ENCODE measurements at regions not wholly inside any gene's neighbourhood (a gene's known extent, or its start where the extent isn't known, plus 50 kb on each side); places are given as distances from the start of the nearest gene placed in this dataset.
"Not testable (repeated sequence)": the region's sequence is repeated elsewhere in the genome, so short reads cannot be mapped to it uniquely, and the experiment has no call there.

GRCh38 chr11:115633977-115634376, 129.8 kb upstream of the CADM1 start:
- not testable (repeated sequence) for H3K27me3 ChIP-seq (ENCODE audit: insufficient read depth); H3K4me3 ChIP-seq; H3K4me1 ChIP-seq (ENCODE audit: insufficient read depth); H3K4me2 ChIP-seq; ATAC-seq; H3K9me2 ChIP-seq (ENCODE audit: insufficient read depth); DNase-seq (ENCODE audit: low spot score); H3F3A ChIP-seq (replicated peaks; ENCODE audit: low read depth); H3K27ac ChIP-seq (ENCODE audit: low read depth); H4K20me1 ChIP-seq (replicated peaks; ENCODE audit: insufficient read depth); H3K4me3 Mint-ChIP-seq; H3K36me3 Mint-ChIP-seq (ENCODE audit: low read depth); H3K9me3 Mint-ChIP-seq; H3K27me3 Mint-ChIP-seq (ENCODE audit: insufficient read depth, low read depth, poor library complexity); H2AFZ ChIP-seq; H3K79me2 ChIP-seq (replicated peaks; ENCODE audit: insufficient read depth); H3K36me3 ChIP-seq (ENCODE audit: insufficient read depth); H3K27ac Mint-ChIP-seq
- peaks cover 14% of the 10 kb centered on the region for H3K4me1 Mint-ChIP-seq

- Mint-ChIP-seq H3K4me3 (no peak overlapping the region), H3K36me3 (ENCODE audit: low read depth) (no peaks in the 10 kb centered on the region), H3K4me1 (peaks cover 14% of the 10 kb centered on the region), H3K27ac (no peak overlapping the region), H3K9me3 (no peaks in the 10 kb centered on the region), H3K27me3 (ENCODE audit: insufficient read depth, low read depth, poor library complexity) (no peaks in the 10 kb centered on the region)
- no peak overlapping the region for H2AFZ ChIP-seq
- H3K4me1 ChIP-seq (ENCODE audit: insufficient read depth): peaks cover 7% of the 10 kb centered on the region
- H3K36me3 ChIP-seq (ENCODE audit: insufficient read depth): no peaks in the 10 kb centered on the region
- no peak overlapping the region for H3K4me2 ChIP-seq
- no peaks in the 10 kb centered on the region for H4K20me1 ChIP-seq (replicated peaks; ENCODE audit: insufficient read depth)
- H3K9me2 ChIP-seq (ENCODE audit: insufficient read depth): no peaks in the 10 kb centered on the region
- H3K27ac ChIP-seq (ENCODE audit: low read depth): no peak overlapping the region
- TF ChIP-seq CTCF (conservative IDR thresholded peaks at IDR 0.05; ENCODE audit: low read depth in 2 of 2) (no peak), NANOG (IDR thresholded peaks at IDR 0.05; ENCODE audit: borderline replicate concordance) (no peak)
- ATAC-seq (no peak), DNase-seq (ENCODE audit: low spot score) (no peak)
- H3K4me3 ChIP-seq: no peak overlapping the region
- H3K27me3 ChIP-seq (ENCODE audit: insufficient read depth): no peaks in the 10 kb centered on the region
- no peaks in the 10 kb centered on the region for H3F3A ChIP-seq (replicated peaks; ENCODE audit: low read depth)
- H3K79me2 ChIP-seq (replicated peaks; ENCODE audit: insufficient read depth): no peaks in the 10 kb centered on the region
Measured at GRCh38 chr11:115632061-115632460, 127.8 kb upstream of the CADM1 start.

GRCh38 chr11:115631609-115632008, 127.4 kb upstream of the CADM1 start:
- TF ChIP-seq JUNB (IDR thresholded peaks at IDR 0.05; ENCODE audit: unreplicated experiment): no peak
- no peak for TF ChIP-seq ETS1 (IDR thresholded peaks at IDR 0.05)
- no peak for TF ChIP-seq REST (IDR thresholded peaks at IDR 0.05; ENCODE audit: unreplicated experiment)

More at GRCh38 chr11:115631609-115632008, 127.4 kb upstream of the CADM1 start:
- Mint-ChIP-seq H3K9me3 (no peaks in the 10 kb centered on the region), H3K36me3 (ENCODE audit: low read depth) (no peaks in the 10 kb centered on the region), H3K4me1 (peaks cover 14% of the 10 kb centered on the region), H3K27me3 (ENCODE audit: insufficient read depth, low read depth, poor library complexity) (no peaks in the 10 kb centered on the region), H3K27ac (no peak overlapping the region), H3K4me3 (no peak overlapping the region)
- no peaks in the 10 kb centered on the region for H4K20me1 ChIP-seq (replicated peaks; ENCODE audit: insufficient read depth)
- ATAC-seq (no peak), DNase-seq (ENCODE audit: low spot score) (no peak)
- no peak overlapping the region for H2AFZ ChIP-seq
- H3K27ac ChIP-seq (ENCODE audit: low read depth): no peak overlapping the region
- no peaks in the 10 kb centered on the region for H3K27me3 ChIP-seq (ENCODE audit: insufficient read depth)
- peaks cover 7% of the 10 kb centered on the region for H3K4me1 ChIP-seq (ENCODE audit: insufficient read depth)
- no peaks in the 10 kb centered on the region for H3K79me2 ChIP-seq (replicated peaks; ENCODE audit: insufficient read depth)
- H3K4me2 ChIP-seq: no peak overlapping the region
- no peaks in the 10 kb centered on the region for H3K9me2 ChIP-seq (ENCODE audit: insufficient read depth)
- H3K36me3 ChIP-seq (ENCODE audit: insufficient read depth): no peaks in the 10 kb centered on the region
- no peaks in the 10 kb centered on the region for H3F3A ChIP-seq (replicated peaks; ENCODE audit: low read depth)
- H3K4me3 ChIP-seq: no peak overlapping the region
